Mammary epithelial cell (primary cell): ENCODE measurements at regions not wholly inside any gene's neighbourhood (a gene's known extent, or its start where the extent isn't known, plus 50 kb on each side); places are given as distances from the start of the nearest gene placed in this dataset.

ENCODE experiments used
- EZH2 ChIP-seq: IDR thresholded peaks from 2 replicates; pipeline ENCODE4 v1.6.1; 2012; ENCODE audit warnings: low read length, inconsistent platforms, borderline replicate concordance
- TF ChIP-seq, protein P1 (sequence below), 2 donors: IDR thresholded peaks in 1 of 2; conservative IDR thresholded peaks in 1 of 2; 2 replicates each; pipeline ENCODE4 v1.5.1; 2011 to 2012; ENCODE audit warnings: inconsistent platforms in 2 of 2, low read length in 2 of 2, mild to moderate bottlenecking in 2 of 2, control low read depth in 1 of 2, low read depth in 1 of 2; ENCODE audit not compliant: insufficient read depth in 1 of 2; ENCODE audit errors: extremely low read depth in 1 of 2

DNA sequence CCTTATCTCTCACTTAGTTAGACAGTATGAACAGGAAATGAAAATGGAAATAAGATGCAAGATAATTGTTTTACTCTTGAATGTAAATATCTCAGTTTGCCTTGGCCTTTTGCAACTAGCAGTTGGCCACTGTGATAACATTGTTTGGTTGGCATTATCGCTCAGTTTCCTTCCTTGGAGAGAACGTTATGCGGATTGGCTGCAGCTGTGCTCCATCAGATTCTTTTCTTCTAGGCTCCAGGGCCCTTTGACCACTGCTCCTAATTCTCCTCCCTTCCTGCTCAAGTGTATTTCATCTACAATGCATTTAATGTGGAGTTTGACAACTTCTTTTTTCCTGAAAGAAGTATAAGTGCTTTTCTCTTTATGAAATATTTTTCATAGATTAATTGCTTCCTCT, 284.2 kb downstream of the ADAMTS20 start:
- TF ChIP-seq, protein P1, sequence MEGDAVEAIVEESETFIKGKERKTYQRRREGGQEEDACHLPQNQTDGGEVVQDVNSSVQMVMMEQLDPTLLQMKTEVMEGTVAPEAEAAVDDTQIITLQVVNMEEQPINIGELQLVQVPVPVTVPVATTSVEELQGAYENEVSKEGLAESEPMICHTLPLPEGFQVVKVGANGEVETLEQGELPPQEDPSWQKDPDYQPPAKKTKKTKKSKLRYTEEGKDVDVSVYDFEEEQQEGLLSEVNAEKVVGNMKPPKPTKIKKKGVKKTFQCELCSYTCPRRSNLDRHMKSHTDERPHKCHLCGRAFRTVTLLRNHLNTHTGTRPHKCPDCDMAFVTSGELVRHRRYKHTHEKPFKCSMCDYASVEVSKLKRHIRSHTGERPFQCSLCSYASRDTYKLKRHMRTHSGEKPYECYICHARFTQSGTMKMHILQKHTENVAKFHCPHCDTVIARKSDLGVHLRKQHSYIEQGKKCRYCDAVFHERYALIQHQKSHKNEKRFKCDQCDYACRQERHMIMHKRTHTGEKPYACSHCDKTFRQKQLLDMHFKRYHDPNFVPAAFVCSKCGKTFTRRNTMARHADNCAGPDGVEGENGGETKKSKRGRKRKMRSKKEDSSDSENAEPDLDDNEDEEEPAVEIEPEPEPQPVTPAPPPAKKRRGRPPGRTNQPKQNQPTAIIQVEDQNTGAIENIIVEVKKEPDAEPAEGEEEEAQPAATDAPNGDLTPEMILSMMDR (conservative IDR thresholded peaks at IDR 0.05 in 1 of 2, IDR thresholded peaks at IDR 0.05 in 1 of 2; ENCODE audit: extremely low read depth in 1 of 2, insufficient read depth in 1 of 2, low read depth in 1 of 2, low read length in 2 of 2) = no peak
- no peak for TF ChIP-seq EZH2
